ENCODE measurements at regions not wholly inside any gene's neighbourhood (a gene's known extent, or its start where the extent isn't known, plus 50 kb on each side); places are given as distances from the start of the nearest gene placed in this dataset.
A peak's percentile ranks its signal among the peaks of the same experiment; 100 is the strongest.

GRCh38 chr1:70675737-70676156 is 264.7 kb downstream of the CTH start:
- TF ChIP-seq USF1 (IDR thresholded peaks at IDR 0.05) (no peak), CEBPB (IDR thresholded peaks at IDR 0.05) (no peak), ZBTB7A (IDR thresholded peaks at IDR 0.05; ENCODE audit: low read depth) (no peak), MAX (IDR thresholded peaks at IDR 0.05) (no peak), YY1 (IDR thresholded peaks at IDR 0.05; ENCODE audit: low read depth) (no peak), TEAD4 (IDR thresholded peaks at IDR 0.05) (no peak), REST (IDR thresholded peaks at IDR 0.05; ENCODE audit: low read depth) (no peak), RAD21 (IDR thresholded peaks at IDR 0.05; ENCODE audit: low read depth) (no peak)

GRCh38 chr1:70685300-70686286 is 274.5 kb downstream of the CTH start:
- TF ChIP-seq CEBPB (IDR thresholded peaks at IDR 0.05) (peak; percentile 86), RAD21 (IDR thresholded peaks at IDR 0.05; ENCODE audit: low read depth) (peak; percentile 87), FOXM1 (IDR thresholded peaks at IDR 0.05; ENCODE audit: borderline replicate concordance, low read depth) (no peak), TEAD4 (IDR thresholded peaks at IDR 0.05) (no peak), YY1 (IDR thresholded peaks at IDR 0.05; ENCODE audit: low read depth) (no peak), CREB1 (IDR thresholded peaks at IDR 0.05; ENCODE audit: low read depth) (no peak), TAF1 (IDR thresholded peaks at IDR 0.05; ENCODE audit: low read depth) (no peak), EGR1 (IDR thresholded peaks at IDR 0.05) (no peak), USF1 (IDR thresholded peaks at IDR 0.05) (no peak), NFIC (IDR thresholded peaks at IDR 0.05) (peak; percentile 86)

- TF ChIP-seq CREB1 (IDR thresholded peaks at IDR 0.05; ENCODE audit: low read depth) = no peak
- TF ChIP-seq TAF1 (IDR thresholded peaks at IDR 0.05; ENCODE audit: low read depth) = no peak
- TF ChIP-seq EP300 (IDR thresholded peaks at IDR 0.05; ENCODE audit: borderline replicate concordance) = no peak
- TF ChIP-seq ZBTB7A (IDR thresholded peaks at IDR 0.05; ENCODE audit: low read depth) = no peak
- TF ChIP-seq REST (IDR thresholded peaks at IDR 0.05; ENCODE audit: low read depth) = no peak
- TF ChIP-seq NFIC (IDR thresholded peaks at IDR 0.05) = no peak
- TF ChIP-seq TCF12 (IDR thresholded peaks at IDR 0.05; ENCODE audit: low read depth) = no peak
- TF ChIP-seq EGR1 (IDR thresholded peaks at IDR 0.05) = no peak
- no peak for TF ChIP-seq MAX (IDR thresholded peaks at IDR 0.05)
- TF ChIP-seq YY1 (IDR thresholded peaks at IDR 0.05; ENCODE audit: low read depth) = no peak
- no peak for TF ChIP-seq USF1 (IDR thresholded peaks at IDR 0.05)
Measured at GRCh38 chr1:70688580-70688979, 277.5 kb downstream of the CTH start.

GRCh38 chr1:70706381-70707037 is 295.4 kb downstream of the CTH start:
- TF ChIP-seq EP300 (IDR thresholded peaks at IDR 0.05; ENCODE audit: borderline replicate concordance) = no peak
- no peak for TF ChIP-seq CEBPB (IDR thresholded peaks at IDR 0.05)
- no peak for TF ChIP-seq FOXM1 (IDR thresholded peaks at IDR 0.05; ENCODE audit: borderline replicate concordance, low read depth)
- no peak for TF ChIP-seq CREB1 (IDR thresholded peaks at IDR 0.05; ENCODE audit: low read depth)
- no peak for TF ChIP-seq RAD21 (IDR thresholded peaks at IDR 0.05; ENCODE audit: low read depth)
- no peak for TF ChIP-seq EGR1 (IDR thresholded peaks at IDR 0.05)
- TF ChIP-seq MAX (IDR thresholded peaks at IDR 0.05) = no peak
- TF ChIP-seq TAF1 (IDR thresholded peaks at IDR 0.05; ENCODE audit: low read depth) = no peak
- TF ChIP-seq TEAD4 (IDR thresholded peaks at IDR 0.05) = no peak
- TF ChIP-seq USF1 (IDR thresholded peaks at IDR 0.05) = no peak
- no peak for TF ChIP-seq REST (IDR thresholded peaks at IDR 0.05; ENCODE audit: low read depth)
- no peak for TF ChIP-seq TCF12 (IDR thresholded peaks at IDR 0.05; ENCODE audit: low read depth)
- no peak for TF ChIP-seq ZBTB7A (IDR thresholded peaks at IDR 0.05; ENCODE audit: low read depth)
- TF ChIP-seq NFIC (IDR thresholded peaks at IDR 0.05) = no peak
- TF ChIP-seq YY1 (IDR thresholded peaks at IDR 0.05; ENCODE audit: low read depth) = no peak
